Fibroblast of the conjunctiva (primary cell): ENCODE measurements at regions not wholly inside any gene's neighbourhood (a gene's known extent, or its start where the extent isn't known, plus 50 kb on each side); places are given as distances from the start of the nearest gene placed in this dataset.
"Not testable (repeated sequence)": the region's sequence is repeated elsewhere in the genome, so short reads cannot be mapped to it uniquely, and the experiment has no call there.

Experiments
- DNase-seq: peaks from one replicate; pipeline ENCODE4 v3.0.0-alpha.2; 2010; ENCODE audit warnings: low read depth

DNA sequence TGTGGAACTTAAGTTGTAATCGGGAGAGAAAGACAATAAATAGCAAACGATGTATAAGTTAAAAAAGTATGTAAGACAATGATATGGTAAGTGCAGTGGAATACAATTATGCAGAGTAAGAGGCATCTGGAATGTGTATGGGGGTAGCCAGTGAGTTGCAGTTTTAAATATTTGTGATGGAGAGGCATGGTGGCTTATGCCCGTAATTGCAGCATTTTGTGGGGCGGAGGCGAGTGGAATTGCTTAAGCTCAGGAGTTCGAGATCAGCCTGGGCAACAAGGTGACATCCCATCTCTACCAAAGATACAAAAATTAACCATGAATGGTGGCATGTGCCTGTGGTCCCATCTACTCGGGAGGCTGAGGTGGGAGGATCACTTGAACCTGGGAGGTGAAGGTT lies 52.5 kb upstream of the WDFY3 start:
- DNase-seq, result no peak

- no peak for DNase-seq
Measured at GRCh38 chr4:85019411-85019810, 52.9 kb upstream of the WDFY3 start.

DNA sequence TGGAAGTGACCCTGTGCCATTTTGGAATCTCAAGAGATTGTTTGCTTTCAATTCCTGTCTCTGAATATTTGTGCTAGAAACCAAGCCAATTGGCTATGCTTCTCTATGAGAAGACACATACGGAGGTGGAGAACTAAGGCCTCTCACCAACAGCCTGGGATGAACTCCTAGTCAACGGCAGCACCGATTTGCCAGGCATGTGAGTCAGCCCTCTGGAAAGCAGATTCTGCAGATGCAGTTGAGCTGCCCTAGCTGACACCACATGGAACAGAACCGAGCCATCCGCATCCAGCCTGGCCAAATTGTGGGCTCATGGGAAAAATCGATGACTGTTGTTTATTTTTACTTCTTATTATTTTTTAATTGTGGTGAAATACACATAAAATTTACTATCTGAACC lies 58.2 kb upstream of the WDFY3 start:
- no peak for DNase-seq

GRCh38 chr4:85028910-85029309 lies 62.4 kb upstream of the WDFY3 start:
- peak; percentile 49 for DNase-seq

- no peak for DNase-seq
Measured at GRCh38 chr4:85029453-85029852, 63.0 kb upstream of the WDFY3 start.

GRCh38 chr4:85030156-85030555 lies 63.7 kb upstream of the WDFY3 start:
- DNase-seq, result no peak

DNA sequence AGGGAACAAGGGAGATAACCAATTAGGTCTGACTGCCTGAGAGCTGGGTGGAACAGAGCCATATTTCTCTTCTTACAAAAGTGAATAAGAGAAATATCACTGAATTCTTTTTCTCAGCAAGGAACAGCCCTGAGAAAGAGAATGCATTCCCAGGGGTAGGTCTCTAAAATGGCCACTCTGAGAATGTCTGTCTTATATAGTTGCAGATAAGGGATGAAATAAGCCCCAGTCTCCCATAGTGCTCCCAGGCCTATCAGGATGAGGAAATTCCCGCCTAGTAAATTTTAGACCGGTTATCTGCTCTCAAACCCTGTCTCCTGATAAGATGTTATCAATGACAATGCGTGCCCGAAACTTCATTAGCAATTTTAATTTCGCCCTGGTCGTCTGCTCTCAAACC lies 67.3 kb upstream of the WDFY3 start:
- DNase-seq, result not testable (repeated sequence)

DNA sequence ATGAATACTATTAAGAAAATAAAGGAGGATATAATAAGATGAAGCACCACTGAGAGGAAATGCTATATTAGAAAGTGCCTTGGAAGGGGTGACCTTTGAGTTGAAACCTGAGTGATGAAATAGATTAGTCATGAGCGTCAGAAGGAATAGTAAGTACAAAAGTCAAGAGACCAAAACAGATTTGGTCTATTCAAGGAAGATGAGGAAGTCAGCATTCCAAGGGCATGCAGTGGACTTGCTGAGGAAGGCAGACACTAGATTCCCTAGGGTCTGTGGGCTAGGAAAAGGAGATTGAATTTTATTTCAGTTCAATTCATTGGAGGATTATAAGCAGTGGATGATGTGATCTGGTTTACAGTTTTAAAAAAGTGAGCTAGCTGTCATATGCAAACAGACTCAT lies 73.0 kb upstream of the WDFY3 start:
- DNase-seq, result peak; percentile 90

DNA sequence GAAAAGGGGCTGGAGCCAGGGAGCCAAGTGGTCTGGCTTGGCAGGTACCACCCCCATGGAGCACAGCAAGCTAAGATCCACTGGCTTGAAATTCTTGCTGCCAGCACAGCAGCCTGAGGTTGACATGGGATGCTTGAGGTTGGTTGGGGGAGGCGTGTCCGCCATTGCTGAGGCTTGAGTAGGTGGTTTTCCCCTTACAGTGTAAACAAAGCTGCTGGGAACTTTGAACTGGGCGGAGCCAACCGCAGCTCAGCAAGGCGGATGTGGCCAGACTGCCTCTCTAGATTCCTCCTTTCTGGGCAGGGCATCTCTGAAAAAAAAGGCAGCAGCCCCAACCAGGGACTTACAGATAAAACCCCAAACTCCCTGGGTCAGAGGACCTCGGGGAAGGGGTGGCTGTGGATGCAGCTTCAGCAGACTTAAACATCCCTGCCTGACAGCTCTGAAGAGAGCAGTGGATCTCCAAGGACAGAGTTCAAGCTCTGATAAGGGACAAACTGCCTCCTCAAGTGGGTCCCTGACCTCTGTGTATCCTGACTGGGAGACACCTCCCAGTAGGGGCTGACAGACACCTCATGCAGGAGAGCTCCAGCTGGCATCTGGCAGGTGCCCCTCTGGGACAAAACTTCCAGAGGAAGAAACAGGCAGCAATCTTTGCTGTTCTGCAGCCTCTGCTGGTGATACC lies 77.5 kb upstream of the WDFY3 start:
- not testable (repeated sequence) for DNase-seq

- DNase-seq, result no peak
Measured at GRCh38 chr4:85050736-85051135, 84.2 kb upstream of the WDFY3 start.

- no peak for DNase-seq
Measured at GRCh38 chr4:85051526-85051925, 85.0 kb upstream of the WDFY3 start.

DNA sequence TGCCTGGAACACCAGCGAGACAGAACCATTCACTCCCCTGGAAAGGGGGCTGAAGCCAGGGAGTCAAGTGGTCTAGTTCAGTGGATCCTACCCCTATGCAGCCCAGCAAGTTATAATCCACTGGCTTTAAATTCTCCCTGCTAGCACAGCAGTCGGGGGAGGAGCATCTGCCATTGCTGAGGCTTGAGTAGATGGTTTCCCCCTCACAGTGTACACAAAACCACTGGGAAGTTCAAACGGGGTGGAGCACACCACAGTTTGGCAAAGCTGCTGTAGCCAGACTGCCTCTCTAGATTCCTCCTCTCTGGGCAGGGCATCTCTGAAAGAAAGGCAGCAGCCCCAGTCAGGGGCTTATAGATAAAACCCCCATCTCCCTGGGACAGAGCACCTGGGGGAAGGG lies 88.4 kb upstream of the WDFY3 start:
- not testable (repeated sequence) for DNase-seq

DNA sequence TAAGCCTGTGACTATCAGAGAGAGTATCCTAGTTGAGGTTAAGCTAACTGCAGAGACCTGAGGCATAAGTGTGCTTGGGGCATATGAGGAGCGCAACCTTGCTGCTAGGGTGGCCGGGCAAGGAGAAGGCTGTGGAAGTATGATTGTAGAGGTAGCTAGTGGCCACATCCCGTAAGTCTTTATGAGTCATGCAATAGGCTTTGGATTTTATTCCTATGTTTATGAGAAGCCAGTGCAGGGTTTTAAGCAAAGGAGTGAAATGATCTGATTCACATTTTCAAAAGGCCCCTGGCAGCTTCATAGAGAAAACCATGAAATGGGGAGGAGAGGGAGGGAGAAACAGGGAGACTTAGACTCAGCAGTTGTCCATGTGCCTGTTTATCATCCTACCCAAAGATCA lies 92.1 kb upstream of the WDFY3 start:
- no peak for DNase-seq

- no peak for DNase-seq
Measured at GRCh38 chr4:85061974-85062373, 95.5 kb upstream of the WDFY3 start.

GRCh38 chr4:85062466-85062865 lies 96.0 kb upstream of the WDFY3 start:
- DNase-seq, result no peak

- no peak for DNase-seq
Measured at GRCh38 chr4:85067342-85067741, 100.9 kb upstream of the WDFY3 start.

- no peak for DNase-seq
Measured at GRCh38 chr4:85078016-85078415, 111.5 kb upstream of the WDFY3 start.

DNA sequence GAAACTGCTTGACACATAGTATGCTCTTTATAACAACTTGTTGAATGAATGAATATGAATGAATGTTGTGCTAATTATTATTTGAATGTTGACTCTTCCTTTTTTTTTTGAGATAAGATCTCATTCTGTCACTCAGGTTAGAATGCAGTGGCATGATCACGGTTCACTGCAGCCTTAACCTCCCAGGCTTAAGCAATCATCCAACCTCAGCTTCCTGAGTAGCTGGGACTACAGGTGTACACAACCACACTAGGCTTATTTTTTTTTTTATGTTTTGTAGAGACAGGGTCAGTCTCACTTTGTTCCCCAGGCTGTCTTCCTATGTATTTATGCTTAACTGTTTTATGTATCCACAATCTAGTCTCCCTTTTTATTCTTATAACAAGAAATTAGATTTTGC lies 114.7 kb upstream of the WDFY3 start:
- no peak for DNase-seq

- peak; percentile 75 for DNase-seq
Measured at GRCh38 chr4:85084371-85085094, 118.0 kb upstream of the WDFY3 start.

- DNase-seq, result no peak
Measured at GRCh38 chr4:85086721-85087120, 120.2 kb upstream of the WDFY3 start.

DNA sequence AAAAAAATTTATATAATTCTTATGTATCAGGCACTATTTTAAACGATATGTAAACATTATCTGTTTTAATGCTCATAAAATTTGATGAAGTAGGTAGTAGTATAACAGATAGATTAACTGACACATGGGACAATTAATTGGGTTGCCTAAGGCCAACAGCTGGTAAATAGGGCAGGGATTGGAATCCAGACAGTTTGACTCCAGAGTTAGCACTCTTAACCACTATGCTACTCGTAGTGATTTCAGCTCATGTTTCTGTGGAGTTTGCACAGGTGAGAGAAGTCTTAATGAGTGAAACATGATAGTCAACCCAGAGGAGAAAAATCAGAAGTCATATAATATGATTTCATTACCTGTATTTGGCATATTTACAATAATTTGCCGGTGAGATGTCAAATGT lies 126.0 kb upstream of the WDFY3 start:
- no peak for DNase-seq

- no peak for DNase-seq
Measured at GRCh38 chr4:85092943-85093342, 126.5 kb upstream of the WDFY3 start.

DNA sequence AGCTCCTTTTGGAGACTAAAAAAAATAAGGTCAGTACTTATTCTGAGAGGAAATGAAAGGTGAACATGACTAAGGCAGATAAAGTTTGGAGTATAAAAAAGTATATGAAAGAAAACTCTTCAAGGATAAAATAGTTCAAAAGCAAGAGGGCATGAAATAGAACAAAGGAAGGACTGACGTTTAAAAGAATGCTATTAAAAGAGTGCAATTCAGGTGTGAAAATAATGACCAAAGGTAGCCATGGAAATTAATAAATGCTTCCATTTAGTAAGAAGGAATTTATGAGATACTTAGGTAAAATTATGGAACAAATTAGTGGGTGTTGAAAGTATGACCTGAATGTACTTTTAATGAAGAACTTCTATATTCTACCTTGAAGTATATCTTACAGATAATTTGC lies 128.2 kb upstream of the WDFY3 start:
- no peak for DNase-seq

- peak; percentile 8 for DNase-seq
Measured at GRCh38 chr4:85102606-85103005, 136.1 kb upstream of the WDFY3 start.
